ENCODE measurements at regions not wholly inside any gene's neighbourhood (a gene's known extent, or its start where the extent isn't known, plus 50 kb on each side); places are given as distances from the start of the nearest gene placed in this dataset.
A peak's percentile ranks its signal among the peaks of the same experiment; 100 is the strongest.

- TF ChIP-seq ZFX (IDR thresholded peaks at IDR 0.05; ENCODE audit: borderline replicate concordance): no peak
- TF ChIP-seq CTCF (IDR thresholded peaks at IDR 0.05): no peak
- H3K27ac ChIP-seq: peak overlapping the region; percentile 30
Observed at GRCh38 chr18:73296686-73297085, 428.9 kb upstream of the NETO1 start.

GRCh38 chr18:73292156-73292555 is 424.4 kb upstream of the NETO1 start:
- no peak overlapping the region for H3K27ac ChIP-seq
- TF ChIP-seq ZFX (IDR thresholded peaks at IDR 0.05; ENCODE audit: borderline replicate concordance): no peak
- no peak for TF ChIP-seq CTCF (IDR thresholded peaks at IDR 0.05)

- H3K27ac ChIP-seq: no peak overlapping the region
- TF ChIP-seq ZFX (IDR thresholded peaks at IDR 0.05; ENCODE audit: borderline replicate concordance): no peak
- TF ChIP-seq CTCF (IDR thresholded peaks at IDR 0.05): no peak
Observed at GRCh38 chr18:73288813-73289212, 421.0 kb upstream of the NETO1 start.

GRCh38 chr18:73286584-73286983 is 418.8 kb upstream of the NETO1 start:
- no peak for TF ChIP-seq ZFX (IDR thresholded peaks at IDR 0.05; ENCODE audit: borderline replicate concordance)
- no peak for TF ChIP-seq CTCF (IDR thresholded peaks at IDR 0.05)
- no peak overlapping the region for H3K27ac ChIP-seq

- no peak overlapping the region for H3K27ac ChIP-seq
- no peak for TF ChIP-seq CTCF (IDR thresholded peaks at IDR 0.05)
- no peak for TF ChIP-seq ZFX (IDR thresholded peaks at IDR 0.05; ENCODE audit: borderline replicate concordance)
Observed at GRCh38 chr18:73283788-73284187, 416.0 kb upstream of the NETO1 start.

GRCh38 chr18:73283032-73283431 is 415.2 kb upstream of the NETO1 start:
- no peak overlapping the region for H3K27ac ChIP-seq
- TF ChIP-seq CTCF (IDR thresholded peaks at IDR 0.05) (no peak), ZFX (IDR thresholded peaks at IDR 0.05; ENCODE audit: borderline replicate concordance) (no peak)

- H3K27ac ChIP-seq: no peak overlapping the region
- no peak for TF ChIP-seq ZFX (IDR thresholded peaks at IDR 0.05; ENCODE audit: borderline replicate concordance)
- TF ChIP-seq CTCF (IDR thresholded peaks at IDR 0.05): no peak
Observed at GRCh38 chr18:73279498-73279897, 411.7 kb upstream of the NETO1 start.

Data from 22Rv1 (cell line).